Neural cell (in vitro differentiated cells): ENCODE measurements at regions not wholly inside any gene's neighbourhood (a gene's known extent, or its start where the extent isn't known, plus 50 kb on each side); places are given as distances from the start of the nearest gene placed in this dataset.
"Not testable (repeated sequence)": the region's sequence is repeated elsewhere in the genome, so short reads cannot be mapped to it uniquely, and the experiment has no call there.

Source experiments
- H2AFZ ChIP-seq: fragments of 200-600, 300-800 bp; sonication (generic), shearing (Covaris generic); 2 replicates; pipeline ENCODE4 v1.6.0; 2014; ENCODE audit warnings: low read depth, mild to moderate bottlenecking, antibody characterized with exemption, low read length, moderate library complexity
- H3F3A ChIP-seq: fragments of 200-600 bp; shearing (Covaris generic); 2 replicates; pipeline ENCODE4 v1.6.1; 2016; ENCODE audit warnings: mild to moderate bottlenecking, moderate library complexity, mixed read lengths, antibody characterized with exemption, low read length; ENCODE audit not compliant: insufficient read depth, poor library complexity, severe bottlenecking
- H3K27ac ChIP-seq: fragments of 200-600, 300-800 bp; sonication (generic), shearing (Covaris generic); 2 replicates; pipeline ENCODE4 v1.5.1; 2014; ENCODE audit warnings: mild to moderate bottlenecking, low read length, moderate library complexity
- H3K27me3 ChIP-seq: fragments of 300-800, 200-600 bp; sonication (generic), shearing (Covaris generic); 2 replicates; pipeline ENCODE4 v1.6.0; 2014; ENCODE audit warnings: mild to moderate bottlenecking, low read depth, low read length, moderate library complexity; ENCODE audit not compliant: insufficient read depth
- H3K36me3 ChIP-seq: fragments of 300-800, 200-600 bp; sonication (generic), shearing (Covaris generic); 2 replicates; pipeline ENCODE4 v1.5.1; 2014; ENCODE audit warnings: mild to moderate bottlenecking, antibody characterized with exemption, low read length, moderate library complexity; ENCODE audit not compliant: insufficient read depth
- H3K4me2 ChIP-seq: fragments of 300-800, 200-600 bp; sonication (generic), shearing (Covaris generic); 2 replicates; pipeline ENCODE4 v1.6.0; 2014; ENCODE audit warnings: mild to moderate bottlenecking, low read length
- H3K4me3 ChIP-seq: fragments of 300-800, 200-600 bp; sonication (generic), shearing (Covaris generic); 2 replicates; pipeline ENCODE4 v1.5.1; 2014; ENCODE audit warnings: mild to moderate bottlenecking, low read length, moderate library complexity
- H3K79me2 ChIP-seq: fragments of 200-600 bp; shearing (Covaris generic); replicated peaks from 2 replicates; pipeline ENCODE4 v1.6.0; 2014; ENCODE audit warnings: mild to moderate bottlenecking, low read length, moderate library complexity; ENCODE audit not compliant: insufficient read depth
- H3K9ac ChIP-seq: fragments of 300-800, 200-600 bp; sonication (generic), shearing (Covaris generic); 2 replicates; pipeline ENCODE4 v1.6.1; 2016; ENCODE audit warnings: mild to moderate bottlenecking, low read length, mixed read lengths
- H3K9me2 ChIP-seq: fragments of 200-600 bp; shearing (Covaris generic); 2 replicates; pipeline ENCODE4 v1.6.1; 2016; ENCODE audit warnings: mild to moderate bottlenecking, low read length, mixed read lengths; ENCODE audit not compliant: insufficient read depth
- H3K9me3 ChIP-seq: fragments of 200-600, 300-800 bp; sonication (generic), shearing (Covaris generic); 2 replicates; pipeline ENCODE4 v1.6.1; 2016; ENCODE audit warnings: mild to moderate bottlenecking, mixed run types, low read length, moderate library complexity, mixed read lengths
- H4K20me1 ChIP-seq: fragments of 200-600 bp; shearing (Covaris generic); 2 replicates; pipeline ENCODE4 v1.6.1; 2016; ENCODE audit warnings: mild to moderate bottlenecking, mixed run types; ENCODE audit not compliant: insufficient read depth
- CTCF ChIP-seq: fragments of 450-650 bp; IDR thresholded peaks from 2 replicates; pipeline ENCODE4 v1.5.1; 2014; ENCODE audit warnings: antibody characterized with exemption, mild to moderate bottlenecking, moderate library complexity; ENCODE audit not compliant: poor library complexity, severe bottlenecking
- EP300 ChIP-seq: fragments of 450-650 bp; conservative IDR thresholded peaks from 2 replicates; pipeline ENCODE4 v1.6.1; 2014; ENCODE audit warnings: antibody characterized with exemption, mild to moderate bottlenecking, moderate library complexity; ENCODE audit not compliant: poor library complexity, severe bottlenecking
- EZH2 ChIP-seq: fragments of 200-600, 300-800 bp; shearing (Covaris generic), sonication (generic); IDR thresholded peaks from 2 replicates; pipeline ENCODE4 v1.6.1; 2014; ENCODE audit warnings: antibody characterized with exemption, low read length, borderline replicate concordance, mild to moderate bottlenecking; ENCODE audit not compliant: insufficient read depth, poor library complexity, severe bottlenecking
- MXI1 ChIP-seq: fragments of 450-650 bp; conservative IDR thresholded peaks from 2 replicates; pipeline ENCODE4 v1.6.1; 2014; ENCODE audit warnings: antibody characterized with exemption, mild to moderate bottlenecking; ENCODE audit not compliant: poor library complexity, severe bottlenecking
- POLR2AphosphoS5 ChIP-seq: IDR thresholded peaks from 2 replicates; pipeline ENCODE4 v1.6.1; 2012
- RAD21 ChIP-seq: fragments of 450-650 bp; conservative IDR thresholded peaks from 2 replicates; pipeline ENCODE4 v1.6.1; 2014; ENCODE audit warnings: antibody characterized with exemption, mild to moderate bottlenecking, moderate library complexity
- REST ChIP-seq: IDR thresholded peaks from 2 replicates; pipeline ENCODE4 v1.6.1; 2012; ENCODE audit warnings: borderline replicate concordance
- SMC3 ChIP-seq: fragments of 450-650 bp; conservative IDR thresholded peaks from 2 replicates; pipeline ENCODE4 v1.6.1; 2014; ENCODE audit warnings: antibody characterized with exemption, mild to moderate bottlenecking, moderate library complexity; ENCODE audit not compliant: poor library complexity
- TAF1 ChIP-seq: IDR thresholded peaks from 2 replicates; pipeline ENCODE4 v1.6.1; 2012; ENCODE audit warnings: low read depth

- H3K4me2 ChIP-seq = no peak overlapping the region
- H2AFZ ChIP-seq = no peak overlapping the region
- H3F3A ChIP-seq = no peaks in the 10 kb centered on the region
- no peaks in the 10 kb centered on the region for H4K20me1 ChIP-seq
- no peaks in the 10 kb centered on the region for H3K27me3 ChIP-seq
- H3K9ac ChIP-seq = no peak overlapping the region
- H3K27ac ChIP-seq = no peak overlapping the region
- no peaks in the 10 kb centered on the region for H3K9me2 ChIP-seq
- TF ChIP-seq CTCF (no peak), EP300 (no peak), EZH2 (no peak), REST (no peak), POLR2AphosphoS5 (no peak), TAF1 (no peak), MXI1 (no peak), SMC3 (no peak), RAD21 (no peak)
- no peaks in the 10 kb centered on the region for H3K36me3 ChIP-seq
- no peak overlapping the region for H3K4me3 ChIP-seq
- H3K9me3 ChIP-seq = no peaks in the 10 kb centered on the region
- no peaks in the 10 kb centered on the region for H3K79me2 ChIP-seq
These were observed 539.3 kb downstream of the NR2F2 start for GRCh38 chr15:96869790-96870189.

DNA sequence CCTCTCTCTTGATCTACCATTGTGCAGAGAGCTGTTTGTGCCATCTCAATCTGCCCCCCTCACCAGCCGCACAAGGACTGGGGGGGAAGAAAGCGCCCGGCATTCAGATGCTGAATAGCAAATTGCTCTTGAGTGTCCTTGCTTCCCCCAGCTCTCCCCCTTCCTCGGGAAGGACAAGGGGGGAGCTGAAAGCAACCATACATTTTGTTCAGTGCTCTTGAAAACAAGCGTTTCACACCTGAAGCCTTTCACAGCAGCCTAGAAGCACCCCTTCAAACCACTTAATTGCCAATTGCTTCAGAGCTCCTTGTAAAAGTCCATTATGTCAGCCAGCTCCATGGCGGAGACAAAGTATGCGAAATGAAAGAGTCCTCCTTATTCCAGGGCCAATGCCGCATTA is 540.1 kb downstream of the NR2F2 start:
- no peak overlapping the region for H3K4me3 ChIP-seq
- no peaks in the 10 kb centered on the region for H3K9me2 ChIP-seq
- H3K4me2 ChIP-seq = no peak overlapping the region
- H3K79me2 ChIP-seq = no peaks in the 10 kb centered on the region
- no peaks in the 10 kb centered on the region for H3K27me3 ChIP-seq
- H4K20me1 ChIP-seq = no peaks in the 10 kb centered on the region
- no peaks in the 10 kb centered on the region for H3K36me3 ChIP-seq
- H2AFZ ChIP-seq = no peak overlapping the region
- H3K9me3 ChIP-seq = no peaks in the 10 kb centered on the region
- H3K9ac ChIP-seq = no peak overlapping the region
- no peaks in the 10 kb centered on the region for H3F3A ChIP-seq
- peak; percentile 17 for TF ChIP-seq EP300
- no peak for TF ChIP-seq POLR2AphosphoS5
- H3K27ac ChIP-seq = no peak overlapping the region

GRCh38 chr15:96877442-96877841 is 546.9 kb downstream of the NR2F2 start:
- H3K4me3 ChIP-seq, H3K79me2 ChIP-seq, H3K36me3 ChIP-seq, H3F3A ChIP-seq, H3K9ac ChIP-seq, H4K20me1 ChIP-seq, H3K9me2 ChIP-seq, H3K27me3 ChIP-seq, H3K9me3 ChIP-seq, H3K27ac ChIP-seq, H2AFZ ChIP-seq, H3K4me2 ChIP-seq: not testable (repeated sequence)
